HEK293T (cell line): ENCODE measurements at regions not wholly inside any gene's neighbourhood (a gene's known extent, or its start where the extent isn't known, plus 50 kb on each side); places are given as distances from the start of the nearest gene placed in this dataset.

ENCODE experiments used
- BHLHE40 ChIP-seq: fragments of 450-650 bp; IDR thresholded peaks from 2 replicates; pipeline ENCODE4 v1.6.1; 2016; ENCODE audit warnings: mild to moderate bottlenecking, moderate library complexity, borderline replicate concordance
- CTBP1 ChIP-seq: fragments of 450-650 bp; IDR thresholded peaks from 2 replicates; pipeline ENCODE4 v1.6.1; 2016; ENCODE audit warnings: borderline replicate concordance
- ELF4 ChIP-seq: fragments of 450-650 bp; IDR thresholded peaks from 2 replicates; pipeline ENCODE4 v1.6.1; 2017; ENCODE audit warnings: antibody characterized with exemption
- FOXA1 ChIP-seq: fragments of 450-650 bp; IDR thresholded peaks from 2 replicates; pipeline ENCODE4 v1.6.1; 2016; ENCODE audit warnings: mild to moderate bottlenecking
- FOXK2 ChIP-seq: fragments of 450-650 bp; IDR thresholded peaks from 2 replicates; pipeline ENCODE4 v1.6.1; 2016; ENCODE audit warnings: mild to moderate bottlenecking
- FOXM1 ChIP-seq: fragments of 450-650 bp; IDR thresholded peaks from 2 replicates; pipeline ENCODE4 v1.6.1; 2017; ENCODE audit warnings: mild to moderate bottlenecking, borderline replicate concordance
- HDGF ChIP-seq: fragments of 450-650 bp; IDR thresholded peaks from 2 replicates; pipeline ENCODE4 v1.6.1; 2017; ENCODE audit warnings: antibody characterized with exemption, borderline replicate concordance
- LEF1 ChIP-seq: fragments of 450-650 bp; IDR thresholded peaks from 2 replicates; pipeline ENCODE4 v1.6.1; 2017; ENCODE audit warnings: mild to moderate bottlenecking, borderline replicate concordance
- NFRKB ChIP-seq: fragments of 450-650 bp; IDR thresholded peaks from 2 replicates; pipeline ENCODE4 v1.6.1; 2016; ENCODE audit warnings: mild to moderate bottlenecking, moderate library complexity
- PKNOX1 ChIP-seq: fragments of 450-650 bp; IDR thresholded peaks from 2 replicates; pipeline ENCODE4 v1.6.1; 2016
- SP1 ChIP-seq: fragments of 450-650 bp; IDR thresholded peaks from 2 replicates; pipeline ENCODE4 v1.6.1; 2017
- SUZ12 ChIP-seq: fragments of 450-650 bp; IDR thresholded peaks from 2 replicates; pipeline ENCODE4 v1.6.1; 2016; ENCODE audit warnings: mild to moderate bottlenecking
- ZNF384 ChIP-seq: fragments of 450-650 bp; IDR thresholded peaks from 2 replicates; pipeline ENCODE4 v1.6.1; 2016

GRCh38 chr18:43868497-43868995 lies 591.3 kb upstream of the SYT4 start:
- TF ChIP-seq ELF4 (no peak), PKNOX1 (no peak), CTBP1 (no peak), HDGF (no peak), SP1 (no peak), SUZ12 (no peak), FOXK2 (no peak), FOXM1 (no peak), NFRKB (no peak), FOXA1 (no peak), ZNF384 (no peak), BHLHE40 (no peak), LEF1 (no peak)
